ENCODE measurements at regions not wholly inside any gene's neighbourhood (a gene's known extent, or its start where the extent isn't known, plus 50 kb on each side); places are given as distances from the start of the nearest gene placed in this dataset.
"Not testable (repeated sequence)": the region's sequence is repeated elsewhere in the genome, so short reads cannot be mapped to it uniquely, and the experiment has no call there.

GRCh38 chr18:60246606-60247005 is 126.0 kb downstream of the MC4R start:
- TF ChIP-seq CTCF (IDR thresholded peaks at IDR 0.05): no peak
- no peak for DNase-seq (ENCODE audit: low spot score)
- H3K27ac ChIP-seq: no peak overlapping the region

GRCh38 chr18:60245096-60245495 is 127.5 kb downstream of the MC4R start:
- no peak for TF ChIP-seq CTCF (IDR thresholded peaks at IDR 0.05)
- Histone ChIP-seq H3K4me3 (no peak overlapping the region), H3K27ac (no peak overlapping the region)
- DNase-seq (ENCODE audit: low spot score): no peak

More at GRCh38 chr18:60246606-60247005, 126.0 kb downstream of the MC4R start:
- no peak overlapping the region for H3K4me3 ChIP-seq

- not testable (repeated sequence) for DNase-seq (ENCODE audit: low spot score); H3K4me3 ChIP-seq; H3K27ac ChIP-seq
These were observed 133.4 kb downstream of the MC4R start for GRCh38 chr18:60239024-60239710.

- Histone ChIP-seq H3K27ac (no peak overlapping the region), H3K4me3 (no peak overlapping the region)
- no peak for TF ChIP-seq CTCF (IDR thresholded peaks at IDR 0.05)
- DNase-seq (ENCODE audit: low spot score): no peak
These were observed 137.4 kb downstream of the MC4R start for GRCh38 chr18:60235164-60235563.

- no peak for DNase-seq (ENCODE audit: low spot score)
- H3K4me3 ChIP-seq: no peak overlapping the region
- no peak overlapping the region for H3K27ac ChIP-seq
- TF ChIP-seq CTCF (IDR thresholded peaks at IDR 0.05): no peak
These were observed 140.0 kb downstream of the MC4R start for GRCh38 chr18:60232541-60232940.

DNA sequence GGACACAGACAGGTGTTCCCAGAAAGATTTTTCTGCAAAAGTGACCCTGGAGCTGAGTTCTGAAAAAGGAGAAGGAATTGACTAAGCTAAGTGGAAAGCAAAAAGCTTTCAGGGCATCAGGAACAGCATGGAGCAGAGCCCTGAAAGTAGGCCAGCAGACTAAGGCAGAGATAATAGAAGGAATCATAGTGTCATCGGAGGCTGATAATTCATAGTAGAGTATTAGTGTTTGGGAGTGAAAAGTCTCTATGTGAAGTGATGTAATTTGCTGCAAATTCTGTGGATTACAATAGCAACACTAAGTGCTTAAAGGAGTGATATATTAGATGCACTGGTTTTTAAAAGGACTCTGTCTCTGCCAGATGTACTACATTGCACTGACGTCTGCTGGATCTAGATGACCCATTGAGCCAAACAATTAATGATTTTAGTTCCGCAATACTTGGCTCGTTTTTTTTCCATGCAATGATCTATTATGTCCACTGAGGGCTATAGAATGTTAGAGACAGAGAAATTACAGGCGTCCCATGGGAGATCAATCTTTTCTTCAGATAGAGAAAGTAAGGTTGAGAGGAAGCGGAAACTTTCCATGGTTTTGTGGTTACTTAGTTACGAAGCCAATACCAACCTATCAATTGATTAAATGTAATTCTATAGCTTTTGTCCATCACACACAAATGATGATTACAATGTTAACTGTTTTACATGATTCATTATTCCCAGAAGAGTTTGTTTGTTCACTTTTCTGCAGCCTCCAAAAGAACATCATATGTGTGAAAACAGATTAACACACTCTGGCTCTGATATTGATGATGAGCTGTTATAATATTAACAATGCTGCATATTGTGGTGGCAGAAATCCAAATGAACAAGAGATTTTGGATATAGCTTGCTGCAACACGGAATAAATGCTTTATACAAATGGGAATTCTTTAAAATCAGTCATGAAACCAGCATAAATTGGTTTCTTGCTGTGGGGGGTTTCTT is 143.7 kb downstream of the MC4R start:
- DNase-seq (ENCODE audit: low spot score): no peak
- TF ChIP-seq CTCF (IDR thresholded peaks at IDR 0.05): no peak

DNA sequence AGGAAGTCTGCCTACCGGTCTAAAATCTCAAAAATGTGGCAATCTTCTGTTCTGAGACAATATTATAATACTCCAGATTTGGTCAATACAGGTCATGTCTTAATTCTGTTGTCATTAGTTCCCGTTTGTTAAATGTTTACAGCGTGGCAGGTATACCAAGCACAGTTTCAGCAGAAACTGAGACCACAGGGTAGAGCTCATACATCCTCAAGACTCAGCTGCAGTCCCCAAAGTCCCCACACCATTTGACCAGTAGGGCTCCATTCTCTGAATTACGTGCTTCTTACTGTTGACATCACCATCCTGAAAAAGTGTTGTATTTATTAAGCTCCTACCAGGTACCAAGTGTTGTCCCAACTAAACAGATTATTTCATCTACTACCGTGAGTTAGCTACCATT is 157.1 kb downstream of the MC4R start:
- H3K4me3 ChIP-seq: no peak overlapping the region
- no peak overlapping the region for H3K27ac ChIP-seq
- DNase-seq (ENCODE audit: low spot score): no peak
- TF ChIP-seq CTCF (IDR thresholded peaks at IDR 0.05): no peak

More for the DNA sequence above, 143.7 kb downstream of the MC4R start:
- Histone ChIP-seq H3K4me3 (no peak overlapping the region), H3K27ac (no peak overlapping the region)

All from coronary artery (tissue), 2 donors.